ENCODE measurements at regions not wholly inside any gene's neighbourhood (a gene's known extent, or its start where the extent isn't known, plus 50 kb on each side); places are given as distances from the start of the nearest gene placed in this dataset.
A peak's percentile ranks its signal among the peaks of the same experiment; 100 is the strongest.

DNA sequence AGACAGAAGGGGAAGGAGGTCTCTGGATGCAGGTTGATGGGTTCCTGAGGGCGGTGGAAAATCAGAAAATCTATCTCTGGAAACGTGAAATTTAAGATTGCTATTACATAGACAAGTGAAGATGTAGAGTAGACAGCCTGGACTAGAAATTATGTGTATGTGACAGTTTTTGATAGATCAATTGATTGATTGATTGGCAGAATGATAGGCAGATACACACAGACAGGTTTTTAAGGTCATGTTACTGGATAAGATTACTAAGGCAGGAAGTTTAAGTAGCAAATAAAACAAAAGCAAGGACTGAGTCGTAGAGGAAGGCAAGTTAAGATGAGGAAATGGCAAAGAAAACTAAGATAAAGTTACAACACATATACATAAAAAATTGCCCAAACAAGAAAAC, 124.7 kb downstream of the RGS21 start:
- TF ChIP-seq, protein P1, sequence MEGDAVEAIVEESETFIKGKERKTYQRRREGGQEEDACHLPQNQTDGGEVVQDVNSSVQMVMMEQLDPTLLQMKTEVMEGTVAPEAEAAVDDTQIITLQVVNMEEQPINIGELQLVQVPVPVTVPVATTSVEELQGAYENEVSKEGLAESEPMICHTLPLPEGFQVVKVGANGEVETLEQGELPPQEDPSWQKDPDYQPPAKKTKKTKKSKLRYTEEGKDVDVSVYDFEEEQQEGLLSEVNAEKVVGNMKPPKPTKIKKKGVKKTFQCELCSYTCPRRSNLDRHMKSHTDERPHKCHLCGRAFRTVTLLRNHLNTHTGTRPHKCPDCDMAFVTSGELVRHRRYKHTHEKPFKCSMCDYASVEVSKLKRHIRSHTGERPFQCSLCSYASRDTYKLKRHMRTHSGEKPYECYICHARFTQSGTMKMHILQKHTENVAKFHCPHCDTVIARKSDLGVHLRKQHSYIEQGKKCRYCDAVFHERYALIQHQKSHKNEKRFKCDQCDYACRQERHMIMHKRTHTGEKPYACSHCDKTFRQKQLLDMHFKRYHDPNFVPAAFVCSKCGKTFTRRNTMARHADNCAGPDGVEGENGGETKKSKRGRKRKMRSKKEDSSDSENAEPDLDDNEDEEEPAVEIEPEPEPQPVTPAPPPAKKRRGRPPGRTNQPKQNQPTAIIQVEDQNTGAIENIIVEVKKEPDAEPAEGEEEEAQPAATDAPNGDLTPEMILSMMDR (IDR thresholded peaks at IDR 0.05; ENCODE audit: control insufficient read depth, extremely low read depth, insufficient read depth), result no peak
- no peak overlapping the region for H3K4me3 ChIP-seq (ENCODE audit: low read depth, low read length)
- DNase-seq (ENCODE audit: low read depth), result no peak

DNA sequence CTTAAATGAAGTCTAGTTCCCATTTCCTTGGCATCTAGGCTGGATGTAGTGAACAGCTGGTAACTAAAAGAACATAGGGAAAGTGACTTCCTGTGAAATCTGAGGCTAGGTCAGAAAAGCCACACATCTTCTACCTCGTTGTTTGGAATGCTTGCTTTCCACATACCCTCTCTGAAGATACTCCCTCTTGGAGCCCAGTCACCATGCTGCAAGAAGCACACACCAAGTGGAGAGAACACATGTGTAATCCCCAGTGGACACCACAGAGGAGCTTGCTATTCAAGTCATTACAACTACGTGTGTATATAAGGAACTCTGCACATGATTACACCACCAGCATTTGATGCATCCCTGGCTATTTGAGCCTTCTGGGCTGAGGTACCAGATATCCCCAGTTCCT, 125.9 kb downstream of the RGS21 start:
- no peak for DNase-seq (ENCODE audit: low read depth)
- TF ChIP-seq, protein P1 (IDR thresholded peaks at IDR 0.05; ENCODE audit: control insufficient read depth, extremely low read depth, insufficient read depth), result no peak
- no peak overlapping the region for H3K4me3 ChIP-seq (ENCODE audit: low read depth, low read length)

GRCh38 chr1:192443616-192444015, 126.8 kb downstream of the RGS21 start:
- H3K4me3 ChIP-seq (ENCODE audit: low read depth, low read length), result no peak overlapping the region
- TF ChIP-seq, protein P1 (IDR thresholded peaks at IDR 0.05; ENCODE audit: control insufficient read depth, extremely low read depth, insufficient read depth), result no peak
- DNase-seq (ENCODE audit: low read depth), result no peak

DNA sequence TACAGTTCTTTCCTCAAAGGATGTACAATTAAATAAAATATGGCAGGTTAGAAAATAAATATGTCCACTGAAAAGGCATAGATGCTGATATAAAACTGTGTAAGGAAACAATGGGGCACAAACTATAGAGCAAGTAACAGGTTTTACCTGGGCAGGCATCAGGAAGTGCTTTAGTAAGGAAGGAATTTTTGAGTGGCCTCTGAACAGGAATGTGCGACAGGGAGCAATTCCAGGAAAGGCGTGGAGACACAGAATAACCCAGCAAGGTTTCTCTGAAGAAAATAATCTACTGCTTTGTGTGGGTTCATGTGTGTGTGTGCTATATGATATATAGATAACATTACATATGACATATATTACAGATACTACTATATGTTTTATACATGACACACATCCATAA, 128.4 kb downstream of the RGS21 start:
- TF ChIP-seq, protein P1 (IDR thresholded peaks at IDR 0.05; ENCODE audit: control insufficient read depth, extremely low read depth, insufficient read depth), result no peak
- H3K4me3 ChIP-seq (ENCODE audit: low read depth, low read length), result no peak overlapping the region
- no peak for DNase-seq (ENCODE audit: low read depth)

GRCh38 chr1:192445839-192446489, 129.2 kb downstream of the RGS21 start:
- peak; percentile 13 for DNase-seq (ENCODE audit: low read depth)
- TF ChIP-seq, protein P1 (IDR thresholded peaks at IDR 0.05; ENCODE audit: control insufficient read depth, extremely low read depth, insufficient read depth), result peak; percentile 64
- H3K4me3 ChIP-seq (ENCODE audit: low read depth, low read length), result no peak overlapping the region

GRCh38 chr1:192448026-192448578, 127.5 kb upstream of the RGS1 start:
- no peak overlapping the region for H3K4me3 ChIP-seq (ENCODE audit: low read depth, low read length)
- TF ChIP-seq, protein P1 (IDR thresholded peaks at IDR 0.05; ENCODE audit: control insufficient read depth, extremely low read depth, insufficient read depth), result no peak
- DNase-seq (ENCODE audit: low read depth), result no peak

Data from LNCaP clone FGC (cell line).